NCI-H2029 (cell line): ENCODE measurements at regions not wholly inside any gene's neighbourhood (a gene's known extent, or its start where the extent isn't known, plus 50 kb on each side); places are given as distances from the start of the nearest gene placed in this dataset.
"Not testable (repeated sequence)": the region's sequence is repeated elsewhere in the genome, so short reads cannot be mapped to it uniquely, and the experiment has no call there.

Experiments used
- DNase-seq: peaks from one replicate; lab custom pipeline; 2025; lab: John Stamatoyannopoulos, UW

GRCh38 chr9:103237571-103238109 is 242.5 kb downstream of the CYLC2 start:
- not testable (repeated sequence) for DNase-seq

DNA sequence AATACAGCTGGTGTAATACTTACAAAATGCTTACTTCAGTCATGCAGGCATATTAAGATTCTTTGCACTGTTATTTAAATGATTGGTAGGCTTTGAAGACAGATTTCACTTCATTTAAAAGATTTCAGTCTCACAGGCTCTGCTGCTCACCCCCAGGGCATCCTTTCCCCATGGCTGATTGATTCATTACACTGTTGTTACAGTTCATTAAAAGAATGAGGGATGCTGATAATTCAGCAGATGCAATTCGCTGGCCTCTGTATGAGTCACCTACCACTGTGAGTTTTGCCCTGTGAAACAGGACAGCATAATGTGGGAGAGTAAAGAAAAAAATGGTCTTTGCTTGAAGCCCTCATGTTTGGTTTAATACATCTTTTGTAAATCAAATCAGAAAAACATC is 246.9 kb downstream of the CYLC2 start:
- DNase-seq: no peak

- no peak for DNase-seq
Observed at GRCh38 chr9:103242486-103242885, 247.4 kb downstream of the CYLC2 start.

GRCh38 chr9:103243553-103243952 is 248.4 kb downstream of the CYLC2 start:
- no peak for DNase-seq

- peak; percentile 7 for DNase-seq
Observed at GRCh38 chr9:103245369-103245768, 250.2 kb downstream of the CYLC2 start.

GRCh38 chr9:103261951-103262350 is 266.8 kb downstream of the CYLC2 start:
- no peak for DNase-seq

DNA sequence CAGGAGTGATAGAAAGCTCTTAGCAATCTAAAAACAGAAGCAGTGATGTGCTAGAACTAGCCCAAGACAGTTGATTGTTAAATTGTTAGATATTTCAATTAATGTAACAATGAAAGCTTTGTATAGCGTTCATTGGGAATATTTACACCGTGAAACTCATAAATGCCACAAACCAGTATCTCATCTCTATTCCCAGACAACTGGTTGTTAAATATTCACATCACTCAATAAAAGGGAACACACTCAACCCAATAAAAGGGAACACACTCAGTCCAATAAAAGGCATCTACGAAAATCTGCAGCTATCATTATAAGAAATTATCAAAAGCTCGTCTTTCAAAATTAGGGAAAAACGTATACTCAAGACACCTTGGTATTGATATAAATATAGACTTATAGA is 270.9 kb downstream of the CYLC2 start:
- no peak for DNase-seq

DNA sequence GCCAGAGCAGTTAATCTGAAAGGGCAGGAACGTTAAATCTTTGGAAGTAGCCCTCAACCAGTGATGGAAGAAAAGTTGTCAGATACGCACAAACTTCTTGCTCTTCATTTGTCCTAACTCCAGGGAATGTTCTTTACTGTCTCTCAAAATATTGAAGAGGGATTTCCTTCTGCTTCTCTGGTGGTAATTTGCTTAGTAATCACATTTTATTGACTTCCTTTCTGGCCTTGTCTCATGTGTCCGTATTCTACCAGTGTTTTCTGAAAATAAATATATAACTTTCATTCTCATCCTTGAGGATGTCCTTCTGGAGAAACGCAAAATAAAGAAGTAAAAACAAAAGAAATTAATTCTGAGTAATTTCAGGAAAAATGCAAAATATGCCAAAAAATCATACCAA is 282.1 kb downstream of the CYLC2 start:
- no peak for DNase-seq

DNA sequence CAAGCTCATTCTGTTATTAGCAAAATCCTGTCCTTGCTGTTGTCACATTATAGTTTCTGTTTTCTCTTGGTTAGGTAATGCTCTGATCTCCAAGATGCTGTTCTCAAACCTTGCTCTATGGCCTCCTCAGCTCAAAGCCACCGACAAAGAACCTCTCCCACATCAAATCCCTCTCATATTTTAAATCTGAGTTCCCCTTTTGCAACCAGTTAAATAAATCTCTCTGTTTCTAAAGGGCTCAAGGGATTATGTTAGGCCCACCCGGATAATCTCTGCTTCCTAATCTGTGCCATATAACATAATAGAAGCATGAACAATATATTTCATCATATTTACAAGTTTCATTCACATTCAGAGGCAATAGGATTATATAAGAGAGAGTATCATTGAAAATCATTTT is 286.0 kb downstream of the CYLC2 start:
- DNase-seq: no peak

GRCh38 chr9:103287361-103287760 is 292.2 kb downstream of the CYLC2 start:
- no peak for DNase-seq

DNA sequence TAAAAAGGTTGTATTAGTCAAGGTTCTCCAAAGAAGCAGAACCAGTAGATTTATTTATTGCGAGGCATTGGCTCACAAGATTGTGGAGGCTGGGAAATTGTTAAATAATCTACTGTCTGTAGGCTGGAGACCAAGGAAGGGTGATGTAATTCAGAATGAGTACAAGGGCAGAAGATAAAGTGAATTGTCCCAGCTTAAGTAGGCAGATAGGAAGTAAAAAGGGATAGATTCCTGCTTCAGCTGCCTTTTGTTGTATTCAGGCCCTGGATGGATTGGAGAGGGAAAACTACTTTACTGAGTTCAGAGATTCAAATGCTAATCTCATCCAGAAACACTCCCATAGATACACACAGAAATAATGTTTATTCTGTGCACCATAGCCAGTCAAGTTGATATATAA is 301.1 kb downstream of the CYLC2 start:
- no peak for DNase-seq

DNA sequence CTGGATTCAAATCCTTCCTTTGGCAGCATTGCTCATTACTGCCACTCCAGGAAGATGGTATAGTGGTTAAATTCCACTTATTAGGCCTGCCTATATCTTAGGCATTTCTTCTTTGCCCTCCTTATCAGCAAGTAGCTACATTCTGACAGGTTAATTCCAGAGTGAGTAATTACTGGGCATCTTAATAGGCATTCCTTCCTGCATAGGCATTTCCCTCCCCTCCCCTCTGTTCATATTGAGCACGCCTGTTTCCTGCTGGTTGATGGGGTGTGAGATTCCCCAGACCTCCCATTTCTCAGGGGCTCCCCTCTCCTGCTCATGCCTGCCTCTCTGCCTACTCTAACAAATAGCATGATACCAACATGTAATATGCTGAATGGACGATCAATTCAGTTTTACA is 305.9 kb downstream of the CYLC2 start:
- DNase-seq: no peak

DNA sequence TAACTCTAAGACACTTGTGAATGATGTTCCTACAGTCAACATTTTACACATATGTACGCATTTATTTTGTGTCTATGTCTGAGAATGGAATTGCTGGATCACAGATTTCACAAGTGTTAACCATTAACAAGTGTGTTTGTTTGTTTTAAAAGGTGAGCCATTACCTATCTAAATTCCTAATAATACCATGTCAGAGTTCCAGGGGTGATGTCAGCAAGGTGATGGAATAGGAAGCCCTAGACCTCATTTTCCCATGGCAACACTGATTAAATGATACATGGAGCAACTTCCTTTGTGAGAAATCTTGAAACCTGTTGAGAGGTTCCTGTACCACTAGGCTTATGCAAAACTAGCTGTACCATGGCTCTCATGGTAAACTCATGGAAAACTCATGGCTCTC is 309.7 kb downstream of the CYLC2 start:
- no peak for DNase-seq

GRCh38 chr9:103319979-103320378 is 324.8 kb downstream of the CYLC2 start:
- no peak for DNase-seq

DNA sequence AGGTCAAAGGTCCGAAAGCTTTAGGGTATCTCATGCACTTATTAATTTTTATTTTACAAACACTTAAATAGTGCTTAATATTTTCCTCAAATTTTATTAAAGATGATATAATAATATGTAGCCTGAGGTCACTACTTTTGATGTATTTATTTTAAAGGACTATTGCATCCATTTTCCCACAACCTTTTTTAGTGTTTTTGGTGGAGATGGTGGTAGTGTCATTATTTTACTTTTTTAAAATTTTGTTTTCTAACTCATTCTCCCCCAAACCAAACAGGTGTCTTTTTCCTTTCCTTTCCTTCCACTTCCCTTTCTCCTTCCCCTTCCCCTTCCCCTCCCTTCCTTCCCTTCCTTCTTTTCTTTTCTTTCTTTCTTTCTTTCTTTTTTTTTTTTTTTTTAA is 328.6 kb downstream of the CYLC2 start:
- DNase-seq: no peak

DNA sequence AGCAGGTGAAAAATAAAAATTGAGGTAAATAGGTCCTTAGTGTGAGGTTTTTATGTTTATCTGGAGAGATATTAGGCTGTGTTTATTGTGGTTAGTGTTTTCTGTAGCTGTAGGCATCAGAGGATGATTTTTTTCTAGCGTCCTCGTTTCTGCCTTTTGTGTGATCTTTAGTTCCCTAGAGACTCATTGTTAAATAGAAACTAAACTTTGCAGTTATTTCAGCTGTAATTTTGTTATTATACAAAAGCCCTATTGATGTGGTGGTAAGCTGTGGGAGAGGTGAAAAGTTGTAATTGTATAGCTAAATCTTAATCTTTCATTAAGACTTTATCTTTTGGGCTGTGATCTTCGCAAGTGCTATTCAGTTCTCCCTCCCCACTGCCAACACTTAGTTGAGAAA is 340.3 kb downstream of the CYLC2 start:
- no peak for DNase-seq

- no peak for DNase-seq
Observed at GRCh38 chr9:103355000-103355399, 359.9 kb downstream of the CYLC2 start.

- not testable (repeated sequence) for DNase-seq
Observed at GRCh38 chr9:103357980-103358379, 362.8 kb downstream of the CYLC2 start.

- DNase-seq: no peak
Observed at GRCh38 chr9:103361906-103362305, 366.8 kb downstream of the CYLC2 start.

DNA sequence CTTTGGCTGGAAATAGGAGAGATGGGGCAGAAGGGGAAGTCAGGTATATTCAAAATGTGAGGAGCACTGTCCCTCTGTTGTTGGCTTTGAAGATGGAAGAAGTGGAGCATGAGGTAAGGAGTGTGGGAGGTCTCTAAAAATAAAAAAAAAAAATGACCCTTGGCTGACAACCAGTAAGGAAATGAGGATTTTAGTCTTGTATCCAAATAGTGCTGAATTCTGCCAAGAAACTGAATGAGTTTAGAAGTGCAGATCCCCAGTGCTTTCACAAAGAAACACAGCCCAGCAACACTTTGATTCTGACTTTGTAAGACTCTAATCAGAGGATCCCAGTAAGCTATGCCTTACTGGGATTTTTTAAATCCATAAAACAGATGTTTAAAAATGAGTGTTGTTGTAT is 367.9 kb downstream of the CYLC2 start:
- no peak for DNase-seq

DNA sequence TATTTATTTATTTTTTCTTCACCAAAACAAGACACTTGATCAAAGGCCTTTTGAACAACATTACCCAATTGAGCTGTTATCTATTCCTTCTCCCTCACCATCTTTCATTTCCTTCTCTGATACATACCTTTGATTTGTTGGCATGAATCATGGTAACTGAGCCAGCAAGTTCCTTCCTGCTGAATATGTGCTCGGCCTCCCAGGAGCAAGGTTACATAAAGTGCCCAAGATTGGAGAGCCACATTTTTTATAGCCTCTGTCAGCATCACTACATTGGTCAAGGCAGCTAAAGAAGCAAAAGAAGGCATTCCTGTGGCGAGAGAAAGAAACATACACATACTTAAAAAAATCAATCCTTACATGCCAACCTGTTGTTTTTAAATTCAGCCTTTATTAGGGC is 369.6 kb downstream of the CYLC2 start:
- no peak for DNase-seq

DNA sequence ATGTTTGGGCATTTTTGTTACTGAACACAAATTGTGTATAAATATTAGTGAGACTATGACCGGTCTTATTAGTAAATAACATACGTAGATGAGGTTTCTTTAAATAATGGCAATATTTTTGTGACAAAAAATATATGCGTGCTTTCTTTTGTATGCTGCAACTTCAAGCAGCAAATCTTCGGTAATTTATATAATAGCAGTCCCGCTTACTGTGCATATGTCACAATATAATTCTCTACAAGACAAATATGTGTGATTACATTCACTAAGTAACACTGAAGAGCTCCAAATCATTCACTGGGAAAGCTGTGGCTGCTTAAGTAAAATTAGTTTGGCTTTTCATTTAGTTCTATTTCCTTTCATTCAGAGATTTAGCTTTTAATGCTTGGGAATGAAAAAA is 376.0 kb downstream of the CYLC2 start:
- no peak for DNase-seq

DNA sequence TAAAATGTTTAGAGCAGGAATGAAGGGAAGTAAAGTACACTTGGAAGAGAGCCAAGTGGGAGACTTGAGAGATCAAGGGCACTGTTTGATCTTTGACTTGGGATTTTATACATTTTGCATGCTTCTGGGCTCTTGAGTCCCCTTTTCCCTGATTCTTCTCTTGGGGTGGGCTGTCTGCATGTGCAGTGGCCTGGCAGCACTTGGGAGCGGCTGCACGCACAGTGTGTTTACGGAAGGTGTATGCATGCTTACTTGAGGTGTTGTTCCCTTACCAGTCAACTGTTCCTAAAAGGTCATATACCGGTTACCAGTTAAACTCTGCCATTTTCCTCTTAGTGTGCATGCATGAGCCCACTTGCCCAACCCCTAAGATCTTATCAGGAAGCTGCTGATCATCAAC is 377.7 kb downstream of the CYLC2 start:
- no peak for DNase-seq

- no peak for DNase-seq
Observed at GRCh38 chr9:103377667-103378066, 382.5 kb downstream of the CYLC2 start.
